AG10803 (cell line): ENCODE measurements at regions not wholly inside any gene's neighbourhood (a gene's known extent, or its start where the extent isn't known, plus 50 kb on each side); places are given as distances from the start of the nearest gene placed in this dataset.

Experiments used
- DNase-seq: peaks from one replicate; pipeline ENCODE4 v3.0.0; 2010; ENCODE audit warnings: low read depth
- H3K4me3 ChIP-seq: 2 replicates; pipeline ENCODE4 v1.5.1; 2011; ENCODE audit warnings: mild to moderate bottlenecking, low read length, control low read depth
- CTCF ChIP-seq: conservative IDR thresholded peaks from 2 replicates; pipeline ENCODE4 v1.5.1; 2011; ENCODE audit warnings: mild to moderate bottlenecking, low read length, control low read depth, inconsistent platforms

DNA sequence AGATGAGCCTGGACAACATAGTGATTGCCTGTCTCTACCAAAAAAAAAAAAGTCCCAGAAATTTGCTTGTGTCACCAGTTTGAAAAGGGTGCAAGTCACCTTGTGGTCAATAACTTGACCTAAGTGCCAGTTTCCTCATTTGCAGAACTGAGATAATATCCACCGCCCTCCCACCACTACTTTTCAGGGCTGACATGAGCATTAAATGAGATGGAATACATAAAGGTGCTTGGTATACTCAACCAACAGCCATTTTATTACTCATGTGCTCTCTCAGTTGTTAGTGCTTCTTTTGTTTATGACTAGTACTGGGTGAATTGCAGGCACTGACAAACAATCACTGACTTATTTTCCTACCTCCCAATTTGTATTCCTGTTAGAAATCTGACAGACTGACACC lies 340.5 kb upstream of the SATB1 start:
- no peak overlapping the region for H3K4me3 ChIP-seq
- no peak for DNase-seq
- no peak for TF ChIP-seq CTCF

GRCh38 chr3:18765161-18765560 lies 340.0 kb upstream of the SATB1 start:
- DNase-seq = no peak
- no peak for TF ChIP-seq CTCF
- H3K4me3 ChIP-seq = no peak overlapping the region

GRCh38 chr3:18761530-18761929 lies 336.4 kb upstream of the SATB1 start:
- no peak for DNase-seq
- no peak for TF ChIP-seq CTCF
- H3K4me3 ChIP-seq = no peak overlapping the region

DNA sequence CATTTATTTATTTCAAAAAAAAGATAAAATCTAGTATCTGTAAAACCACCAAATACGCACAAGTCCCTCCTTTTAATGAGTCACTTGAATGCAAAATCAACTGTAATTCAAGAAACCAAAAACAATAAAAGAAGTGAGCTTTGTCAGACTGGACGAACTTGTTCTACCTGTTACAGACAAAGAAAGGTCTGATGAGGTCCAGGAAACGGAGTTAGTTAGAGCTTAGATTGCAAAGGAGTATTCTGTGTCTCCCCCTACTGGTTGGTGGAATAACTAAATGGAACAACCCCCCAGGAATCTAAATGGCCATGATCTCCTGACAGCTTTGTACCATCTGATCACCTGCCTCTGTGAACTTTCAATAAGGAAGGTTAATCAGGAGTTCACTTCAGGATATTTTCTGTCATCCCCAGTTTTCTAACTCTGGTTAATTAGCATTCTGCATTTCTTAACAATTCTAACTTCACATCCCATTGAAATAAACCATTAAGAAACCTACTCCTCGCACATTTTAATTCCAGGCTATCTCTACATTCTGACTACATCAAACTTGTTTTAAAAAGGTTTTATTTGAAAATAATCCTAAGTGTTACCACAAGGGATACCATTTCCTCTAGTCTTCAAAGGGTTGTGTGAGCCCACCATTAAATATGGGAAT lies 333.0 kb upstream of the SATB1 start:
- no peak overlapping the region for H3K4me3 ChIP-seq
- no peak for TF ChIP-seq CTCF
- DNase-seq = no peak

- H3K4me3 ChIP-seq = no peak overlapping the region
- no peak for DNase-seq
- no peak for TF ChIP-seq CTCF
Observed at GRCh38 chr3:18757476-18757875, 332.3 kb upstream of the SATB1 start.

- H3K4me3 ChIP-seq = no peak overlapping the region
- no peak for TF ChIP-seq CTCF
- DNase-seq = no peak
Observed at GRCh38 chr3:18752273-18752934, 327.3 kb upstream of the SATB1 start.

GRCh38 chr3:18751514-18751913 lies 326.4 kb upstream of the SATB1 start:
- DNase-seq = no peak
- no peak overlapping the region for H3K4me3 ChIP-seq
- TF ChIP-seq CTCF = no peak
